Adrenal gland (tissue), 5 donors: ENCODE measurements at regions not wholly inside any gene's neighbourhood (a gene's known extent, or its start where the extent isn't known, plus 50 kb on each side); places are given as distances from the start of the nearest gene placed in this dataset.

Source experiments
- POLR2A ChIP-seq, 2 donors: fragments of 450-650 bp; IDR thresholded peaks; one replicate each; pipeline ENCODE4 v1.6.1; 2017; ENCODE audit warnings: antibody characterized with exemption in 2 of 2, mild to moderate bottlenecking in 2 of 2, moderate library complexity in 1 of 2
- TF ChIP-seq, protein P1 (sequence below), 6 experiments: fragments of 450-650 bp in 4 of 6; fragments of 200-600 bp in 2 of 6; sonication (generic) in 1 of 6; IDR thresholded peaks; 1 replicate in 5 of 6; 2 replicates in 1 of 6; pipeline versions ENCODE4 v1.5.1 to v1.8.0; 2016 to 2021; ENCODE audit warnings: antibody characterized with exemption in 6 of 6, mild to moderate bottlenecking in 2 of 6, moderate library complexity in 1 of 6
- donor health status: DM: no; HTN: no; CAD: no.

GRCh38 chrX:39426101-39426500, 624.8 kb downstream of the MID1IP1 start:
- TF ChIP-seq, protein P1, sequence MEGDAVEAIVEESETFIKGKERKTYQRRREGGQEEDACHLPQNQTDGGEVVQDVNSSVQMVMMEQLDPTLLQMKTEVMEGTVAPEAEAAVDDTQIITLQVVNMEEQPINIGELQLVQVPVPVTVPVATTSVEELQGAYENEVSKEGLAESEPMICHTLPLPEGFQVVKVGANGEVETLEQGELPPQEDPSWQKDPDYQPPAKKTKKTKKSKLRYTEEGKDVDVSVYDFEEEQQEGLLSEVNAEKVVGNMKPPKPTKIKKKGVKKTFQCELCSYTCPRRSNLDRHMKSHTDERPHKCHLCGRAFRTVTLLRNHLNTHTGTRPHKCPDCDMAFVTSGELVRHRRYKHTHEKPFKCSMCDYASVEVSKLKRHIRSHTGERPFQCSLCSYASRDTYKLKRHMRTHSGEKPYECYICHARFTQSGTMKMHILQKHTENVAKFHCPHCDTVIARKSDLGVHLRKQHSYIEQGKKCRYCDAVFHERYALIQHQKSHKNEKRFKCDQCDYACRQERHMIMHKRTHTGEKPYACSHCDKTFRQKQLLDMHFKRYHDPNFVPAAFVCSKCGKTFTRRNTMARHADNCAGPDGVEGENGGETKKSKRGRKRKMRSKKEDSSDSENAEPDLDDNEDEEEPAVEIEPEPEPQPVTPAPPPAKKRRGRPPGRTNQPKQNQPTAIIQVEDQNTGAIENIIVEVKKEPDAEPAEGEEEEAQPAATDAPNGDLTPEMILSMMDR (IDR thresholded peaks at IDR 0.05): no peak
- TF ChIP-seq POLR2A (IDR thresholded peaks at IDR 0.05): no peak
